ENCODE measurements at regions not wholly inside any gene's neighbourhood (a gene's known extent, or its start where the extent isn't known, plus 50 kb on each side); places are given as distances from the start of the nearest gene placed in this dataset.

DNA sequence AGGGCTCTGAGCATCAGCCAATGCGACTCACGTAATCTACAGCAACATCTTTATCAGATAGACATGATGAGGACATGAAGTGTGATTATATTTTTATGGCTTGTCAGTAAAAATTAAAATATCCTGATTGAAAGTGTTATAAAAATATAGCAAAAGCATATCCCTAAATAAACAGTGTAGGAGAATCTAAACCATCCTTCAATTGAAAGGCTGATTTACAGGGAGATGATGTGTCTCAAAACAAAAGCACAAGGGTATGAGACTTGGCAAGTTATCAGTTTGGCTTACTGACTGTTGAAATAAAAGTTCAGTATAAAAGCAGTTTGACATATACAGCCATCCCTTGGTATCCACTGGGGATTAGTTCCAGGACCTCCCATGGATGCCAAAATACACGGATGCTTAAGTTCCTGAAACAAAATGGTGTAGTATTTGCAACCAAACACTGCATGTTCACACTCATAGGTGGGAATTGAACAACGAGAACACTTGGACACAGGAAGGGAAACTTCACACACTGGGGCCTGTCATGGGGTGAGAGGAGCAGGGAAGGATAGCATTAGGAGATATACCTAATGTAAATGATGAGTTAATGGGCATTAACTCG is 149.9 kb upstream of the MAP1B start:
- Histone ChIP-seq H3K4me2 (ENCODE audit: low read length) (no peak overlapping the region), H3K36me3 (ENCODE audit: control insufficient read depth, low read length) (no peaks in the 10 kb centered on the region), H3K9me2 (replicated peaks; ENCODE audit: control insufficient read depth, low read length) (no peaks in the 10 kb centered on the region), H3K79me2 (ENCODE audit: control insufficient read depth, low read length) (no peaks in the 10 kb centered on the region), H3F3A (ENCODE audit: control insufficient read depth, insufficient read depth) (no peaks in the 10 kb centered on the region), H3K4me3 (ENCODE audit: low read length) (no peak overlapping the region), H3K27me3 (ENCODE audit: control insufficient read depth, low read length) (no peaks in the 10 kb centered on the region), H3K4me1 (ENCODE audit: control insufficient read depth, low read length) (no peaks in the 10 kb centered on the region), H4K20me1 (ENCODE audit: control insufficient read depth, insufficient read depth, low read depth, low read length) (no peaks in the 10 kb centered on the region), H3K9me3 (ENCODE audit: control insufficient read depth, insufficient read depth, low read length) (no peaks in the 10 kb centered on the region), H3K27ac (ENCODE audit: low read depth, low read length) (no peak overlapping the region)
- TF ChIP-seq, protein P1, sequence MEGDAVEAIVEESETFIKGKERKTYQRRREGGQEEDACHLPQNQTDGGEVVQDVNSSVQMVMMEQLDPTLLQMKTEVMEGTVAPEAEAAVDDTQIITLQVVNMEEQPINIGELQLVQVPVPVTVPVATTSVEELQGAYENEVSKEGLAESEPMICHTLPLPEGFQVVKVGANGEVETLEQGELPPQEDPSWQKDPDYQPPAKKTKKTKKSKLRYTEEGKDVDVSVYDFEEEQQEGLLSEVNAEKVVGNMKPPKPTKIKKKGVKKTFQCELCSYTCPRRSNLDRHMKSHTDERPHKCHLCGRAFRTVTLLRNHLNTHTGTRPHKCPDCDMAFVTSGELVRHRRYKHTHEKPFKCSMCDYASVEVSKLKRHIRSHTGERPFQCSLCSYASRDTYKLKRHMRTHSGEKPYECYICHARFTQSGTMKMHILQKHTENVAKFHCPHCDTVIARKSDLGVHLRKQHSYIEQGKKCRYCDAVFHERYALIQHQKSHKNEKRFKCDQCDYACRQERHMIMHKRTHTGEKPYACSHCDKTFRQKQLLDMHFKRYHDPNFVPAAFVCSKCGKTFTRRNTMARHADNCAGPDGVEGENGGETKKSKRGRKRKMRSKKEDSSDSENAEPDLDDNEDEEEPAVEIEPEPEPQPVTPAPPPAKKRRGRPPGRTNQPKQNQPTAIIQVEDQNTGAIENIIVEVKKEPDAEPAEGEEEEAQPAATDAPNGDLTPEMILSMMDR (IDR thresholded peaks at IDR 0.05; ENCODE audit: low read depth, low read length, poor library complexity, severe bottlenecking), result no peak
- no peak for TF ChIP-seq EZH2phosphoT487 (IDR thresholded peaks at IDR 0.05; ENCODE audit: borderline replicate concordance, low read length)

DNA sequence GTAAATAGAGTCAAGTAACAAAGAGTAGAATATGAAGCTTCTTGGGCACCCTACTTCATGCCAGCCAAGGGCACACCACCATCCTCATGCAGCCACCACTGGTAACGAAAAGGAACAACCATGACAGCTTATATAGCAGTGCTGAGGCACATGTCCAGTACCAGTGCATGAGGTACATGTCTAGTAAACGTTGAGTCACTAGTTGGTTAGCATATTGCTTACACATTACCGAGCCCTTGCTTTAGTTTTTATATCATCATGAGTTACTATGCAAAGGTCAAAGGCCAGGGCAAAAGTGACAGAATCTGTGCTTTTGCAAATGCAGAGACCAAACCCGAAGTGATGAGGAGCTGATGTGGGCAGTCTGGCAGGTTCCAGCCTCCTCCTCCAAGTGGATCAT is 147.1 kb upstream of the MAP1B start:
- no peak for TF ChIP-seq EZH2phosphoT487 (IDR thresholded peaks at IDR 0.05; ENCODE audit: borderline replicate concordance, low read length)
- TF ChIP-seq, protein P1 (IDR thresholded peaks at IDR 0.05; ENCODE audit: low read depth, low read length, poor library complexity, severe bottlenecking), result no peak
- H3F3A ChIP-seq (ENCODE audit: control insufficient read depth, insufficient read depth), result no peaks in the 10 kb centered on the region
- no peak overlapping the region for H3K27ac ChIP-seq (ENCODE audit: low read depth, low read length)
- no peak overlapping the region for H3K4me3 ChIP-seq (ENCODE audit: low read length)
- no peaks in the 10 kb centered on the region for H3K4me1 ChIP-seq (ENCODE audit: control insufficient read depth, low read length)
- H3K36me3 ChIP-seq (ENCODE audit: control insufficient read depth, low read length), result no peaks in the 10 kb centered on the region
- H3K79me2 ChIP-seq (ENCODE audit: control insufficient read depth, low read length), result no peaks in the 10 kb centered on the region
- H3K27me3 ChIP-seq (ENCODE audit: control insufficient read depth, low read length), result no peaks in the 10 kb centered on the region
- H3K4me2 ChIP-seq (ENCODE audit: low read length), result no peak overlapping the region
- no peaks in the 10 kb centered on the region for H3K9me2 ChIP-seq (replicated peaks; ENCODE audit: control insufficient read depth, low read length)
- no peaks in the 10 kb centered on the region for H4K20me1 ChIP-seq (ENCODE audit: control insufficient read depth, insufficient read depth, low read depth, low read length)
- H3K9me3 ChIP-seq (ENCODE audit: control insufficient read depth, insufficient read depth, low read length), result no peaks in the 10 kb centered on the region

DNA sequence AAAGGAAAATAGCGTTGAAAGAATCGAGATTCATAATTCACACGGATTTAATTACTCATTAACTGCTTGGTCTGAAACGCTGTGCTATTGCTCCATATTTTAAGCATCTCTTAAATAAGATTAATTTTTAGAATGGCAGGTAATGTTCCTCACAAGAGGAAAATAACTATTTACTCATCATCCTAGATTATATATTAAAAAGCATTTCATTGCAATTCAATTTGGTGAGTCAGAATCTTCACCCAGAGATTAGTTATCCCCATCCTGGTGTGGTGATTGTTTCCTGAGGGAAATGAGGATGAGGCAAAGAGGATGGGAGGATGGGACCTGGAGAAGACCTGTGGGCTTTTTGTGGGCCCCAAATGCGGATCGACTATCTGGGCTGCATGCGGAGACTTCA is 145.5 kb upstream of the MAP1B start:
- H3K9me2 ChIP-seq (replicated peaks; ENCODE audit: control insufficient read depth, low read length), result no peaks in the 10 kb centered on the region
- H3K9me3 ChIP-seq (ENCODE audit: control insufficient read depth, insufficient read depth, low read length), result no peaks in the 10 kb centered on the region
- H3K4me2 ChIP-seq (ENCODE audit: low read length), result no peak overlapping the region
- no peaks in the 10 kb centered on the region for H3K36me3 ChIP-seq (ENCODE audit: control insufficient read depth, low read length)
- H3K27ac ChIP-seq (ENCODE audit: low read depth, low read length), result no peak overlapping the region
- H3K79me2 ChIP-seq (ENCODE audit: control insufficient read depth, low read length), result no peaks in the 10 kb centered on the region
- H3K27me3 ChIP-seq (ENCODE audit: control insufficient read depth, low read length), result no peaks in the 10 kb centered on the region
- H3K4me1 ChIP-seq (ENCODE audit: control insufficient read depth, low read length), result no peaks in the 10 kb centered on the region
- no peak for TF ChIP-seq EZH2phosphoT487 (IDR thresholded peaks at IDR 0.05; ENCODE audit: borderline replicate concordance, low read length)
- TF ChIP-seq, protein P1 (IDR thresholded peaks at IDR 0.05; ENCODE audit: low read depth, low read length, poor library complexity, severe bottlenecking), result no peak
- H3F3A ChIP-seq (ENCODE audit: control insufficient read depth, insufficient read depth), result no peaks in the 10 kb centered on the region
- H3K4me3 ChIP-seq (ENCODE audit: low read length), result no peak overlapping the region
- H4K20me1 ChIP-seq (ENCODE audit: control insufficient read depth, insufficient read depth, low read depth, low read length), result no peaks in the 10 kb centered on the region

All from DOHH2 (cell line).